LNCaP clone FGC (cell line): ENCODE measurements at regions not wholly inside any gene's neighbourhood (a gene's known extent, or its start where the extent isn't known, plus 50 kb on each side); places are given as distances from the start of the nearest gene placed in this dataset.

Experiments used
- DNase-seq: peaks from one replicate; pipeline ENCODE4 v3.0.0-alpha.2; 2011; ENCODE audit warnings: low read depth
- H3K4me3 ChIP-seq: 2 replicates; pipeline ENCODE4 v1.5.1; 2011; ENCODE audit warnings: mild to moderate bottlenecking, low read depth, low read length, control low read depth
- CTCF ChIP-seq: IDR thresholded peaks from 2 replicates; pipeline ENCODE4 v1.5.1; 2012; ENCODE audit warnings: mild to moderate bottlenecking; ENCODE audit not compliant: control insufficient read depth, insufficient read depth; ENCODE audit errors: extremely low read depth

GRCh38 chr5:28084069-28084468, 1045.7 kb upstream of the CDH9 start:
- no peak for TF ChIP-seq CTCF
- no peak for DNase-seq
- no peak overlapping the region for H3K4me3 ChIP-seq

DNA sequence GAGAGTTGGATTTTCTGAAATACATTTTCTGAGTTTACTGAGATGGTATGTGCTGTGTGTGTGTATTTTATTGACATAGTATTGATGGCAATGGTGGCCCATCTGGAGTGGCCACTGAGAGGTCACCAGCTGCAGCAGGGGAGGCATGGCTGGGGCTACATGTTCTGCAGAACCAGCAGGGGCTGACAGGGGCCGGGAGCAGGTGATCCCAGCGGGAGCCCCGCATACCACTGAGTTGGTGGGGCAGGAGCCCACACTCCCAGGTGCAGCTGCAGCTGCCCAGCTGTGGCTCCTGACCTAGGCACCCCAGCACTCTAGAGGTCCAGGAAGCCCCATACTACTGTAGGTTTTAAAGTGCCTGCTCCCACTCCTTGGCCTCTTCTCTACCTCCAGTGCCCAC, 1044.2 kb upstream of the CDH9 start:
- TF ChIP-seq CTCF: no peak
- DNase-seq: no peak
- H3K4me3 ChIP-seq: no peak overlapping the region

- H3K4me3 ChIP-seq: no peak overlapping the region
- DNase-seq: no peak
- TF ChIP-seq CTCF: no peak
These were observed 1039.2 kb upstream of the CDH9 start for GRCh38 chr5:28077291-28078240.

GRCh38 chr5:28066856-28067255, 1028.5 kb upstream of the CDH9 start:
- TF ChIP-seq CTCF: no peak
- H3K4me3 ChIP-seq: no peak overlapping the region
- DNase-seq: no peak

DNA sequence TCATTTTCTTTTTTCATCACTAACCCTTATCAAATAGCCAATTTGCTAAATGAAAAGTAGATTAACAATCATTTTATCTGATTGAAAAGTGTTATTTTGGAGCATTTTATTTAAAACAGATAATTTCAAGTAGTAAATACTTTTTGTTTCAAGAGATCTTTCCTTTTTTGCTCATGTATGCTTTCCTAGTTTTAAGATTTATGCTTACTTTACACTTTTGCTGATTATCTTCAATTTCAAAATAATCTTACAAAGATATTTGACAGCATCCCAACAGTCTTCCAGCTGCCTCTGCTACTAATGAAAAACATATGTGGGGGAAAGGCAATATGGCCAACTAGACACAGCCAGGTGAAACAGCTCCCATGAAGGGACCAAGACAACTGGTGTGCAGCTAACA, 1027.3 kb upstream of the CDH9 start:
- DNase-seq: no peak
- no peak for TF ChIP-seq CTCF
- no peak overlapping the region for H3K4me3 ChIP-seq

GRCh38 chr5:28046596-28046995, 1008.2 kb upstream of the CDH9 start:
- DNase-seq: no peak
- TF ChIP-seq CTCF: no peak
- H3K4me3 ChIP-seq: no peak overlapping the region

GRCh38 chr5:28027851-28028250, 989.5 kb upstream of the CDH9 start:
- no peak for DNase-seq
- TF ChIP-seq CTCF: no peak
- H3K4me3 ChIP-seq: no peak overlapping the region
